GM19452 (cell line): ENCODE measurements at regions not wholly inside any gene's neighbourhood (a gene's known extent, or its start where the extent isn't known, plus 50 kb on each side); places are given as distances from the start of the nearest gene placed in this dataset.
"Not testable (repeated sequence)": the region's sequence is repeated elsewhere in the genome, so short reads cannot be mapped to it uniquely, and the experiment has no call there.

ENCODE experiments used
- ATAC-seq: cut with Tn5 transposase; IDR thresholded peaks from one replicate; pipeline ENCODE4 v1.9.1; 2021; ENCODE audit not compliant: unreplicated experiment

- ATAC-seq, result no peak
Observed at GRCh38 chr4:34271479-34272355, 1972.6 kb downstream of the ARAP2 start.

GRCh38 chr4:34279011-34279410, 1965.3 kb downstream of the ARAP2 start:
- no peak for ATAC-seq

DNA sequence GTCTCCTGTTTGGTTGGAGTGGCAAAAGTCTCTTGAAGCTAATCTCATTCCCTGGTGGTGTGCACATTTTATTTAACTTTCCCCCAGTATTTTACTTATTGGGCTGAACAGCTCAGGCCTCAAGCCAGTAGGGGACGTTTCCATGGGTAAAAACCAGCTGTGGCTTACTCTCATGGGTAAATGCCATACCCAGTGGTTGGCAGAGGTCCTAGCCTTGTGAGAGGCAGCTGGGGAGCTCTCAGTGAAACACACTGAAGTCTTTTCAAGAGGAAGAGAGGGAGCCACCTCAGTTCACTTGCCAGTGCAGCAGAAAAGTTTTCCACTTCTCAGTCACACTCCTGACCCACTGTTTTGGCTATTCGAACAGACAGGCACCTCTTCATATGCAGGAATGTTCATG, 1964.2 kb downstream of the ARAP2 start:
- no peak for ATAC-seq

- ATAC-seq, result no peak
Observed at GRCh38 chr4:34281826-34282225, 1962.5 kb downstream of the ARAP2 start.

DNA sequence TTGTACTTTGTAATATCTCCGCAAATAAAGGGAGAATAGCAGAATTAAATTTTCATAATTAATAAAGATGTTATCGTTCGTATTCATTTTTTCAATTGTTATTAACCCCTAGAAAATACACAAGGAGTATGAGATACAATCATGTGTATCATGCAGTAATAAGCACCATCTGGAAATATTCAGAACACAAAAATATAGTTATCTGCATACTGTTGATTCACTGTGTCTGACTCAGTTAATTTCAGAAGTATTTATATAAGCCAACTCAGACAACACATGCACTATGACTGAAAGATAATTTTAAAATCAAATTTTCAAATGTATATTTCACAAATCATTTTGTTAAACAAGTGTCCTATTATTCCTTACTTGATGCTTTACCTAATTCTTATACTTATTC, 1954.8 kb downstream of the ARAP2 start:
- no peak for ATAC-seq

DNA sequence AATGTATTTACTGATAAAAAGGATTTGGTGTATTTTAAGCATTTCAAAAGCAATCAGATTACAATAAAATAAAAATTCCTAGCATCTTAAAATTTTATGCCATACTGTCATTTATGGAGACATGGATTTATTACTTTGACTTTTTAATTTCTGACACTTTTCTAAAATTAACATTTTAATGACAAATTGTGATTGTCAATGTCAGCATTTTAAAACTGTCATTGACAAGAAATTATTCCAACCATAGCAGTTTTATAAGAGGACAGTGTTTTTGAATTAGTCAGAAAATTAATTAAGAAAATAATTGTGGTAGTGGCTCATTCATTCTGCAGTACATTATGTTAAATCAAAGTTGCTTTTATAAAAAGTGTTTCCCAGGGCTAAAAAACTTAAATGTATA, 1954.4 kb downstream of the ARAP2 start:
- ATAC-seq, result no peak

- ATAC-seq, result no peak
Observed at GRCh38 chr4:34293459-34293858, 1950.9 kb downstream of the ARAP2 start.

- no peak for ATAC-seq
Observed at GRCh38 chr4:34309383-34309906, 1934.9 kb downstream of the ARAP2 start.

- ATAC-seq, result no peak
Observed at GRCh38 chr4:34318773-34319172, 1925.5 kb downstream of the ARAP2 start.

DNA sequence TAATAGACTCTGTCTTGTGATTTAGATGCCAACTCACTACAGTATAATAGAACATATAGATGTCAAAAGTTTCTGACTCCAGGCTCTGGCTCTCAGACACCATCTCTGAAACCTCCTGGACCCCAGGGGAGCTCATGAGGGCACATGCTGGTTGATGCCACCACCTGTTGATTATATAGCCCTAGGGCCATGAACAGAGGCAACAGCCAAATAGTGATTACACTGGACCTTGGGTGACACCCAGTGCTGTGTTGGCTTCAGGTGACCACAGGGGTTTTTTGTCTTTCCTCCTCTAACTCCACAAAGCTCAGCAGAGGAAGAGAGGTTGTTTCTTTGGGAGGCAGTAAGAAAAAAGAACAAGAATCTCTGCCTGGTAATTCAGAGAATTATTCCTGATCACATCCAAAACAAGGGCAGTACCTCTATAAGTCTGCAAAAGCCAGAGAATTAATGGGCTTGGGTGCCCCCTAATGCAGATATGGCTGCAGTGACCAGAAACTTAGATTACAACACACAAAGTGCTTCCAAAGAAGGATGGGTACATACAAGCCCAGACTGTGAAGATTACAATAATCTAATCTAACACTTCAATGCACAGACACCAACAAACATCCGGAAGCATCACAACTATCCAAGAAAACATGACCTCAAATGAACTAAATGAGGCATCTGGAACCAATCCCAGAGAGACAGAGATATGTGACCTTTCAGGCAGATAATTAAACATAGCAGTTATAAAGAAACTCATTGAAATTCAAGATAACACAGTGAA, 1920.6 kb downstream of the ARAP2 start:
- ATAC-seq, result no peak

DNA sequence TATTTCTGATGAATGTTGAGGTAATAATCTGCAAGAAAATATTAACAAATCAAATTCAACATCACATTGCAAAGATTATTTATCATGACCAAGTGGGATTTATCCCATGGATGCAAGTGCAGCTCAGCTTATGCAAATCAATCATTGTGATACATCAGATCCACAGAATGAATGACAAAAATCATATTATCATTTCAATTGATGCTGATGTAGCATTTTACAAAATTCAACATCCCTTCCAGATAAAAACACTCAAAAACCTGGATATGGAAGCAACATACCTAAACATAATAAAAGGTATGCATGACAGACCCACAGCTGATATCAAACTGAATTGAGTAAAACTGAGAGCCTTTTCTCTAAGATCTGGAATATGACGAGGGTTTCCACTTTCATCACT, 1915.4 kb downstream of the ARAP2 start:
- no peak for ATAC-seq

- not testable (repeated sequence) for ATAC-seq
Observed at GRCh38 chr4:34335156-34335555, 1909.2 kb downstream of the ARAP2 start.

DNA sequence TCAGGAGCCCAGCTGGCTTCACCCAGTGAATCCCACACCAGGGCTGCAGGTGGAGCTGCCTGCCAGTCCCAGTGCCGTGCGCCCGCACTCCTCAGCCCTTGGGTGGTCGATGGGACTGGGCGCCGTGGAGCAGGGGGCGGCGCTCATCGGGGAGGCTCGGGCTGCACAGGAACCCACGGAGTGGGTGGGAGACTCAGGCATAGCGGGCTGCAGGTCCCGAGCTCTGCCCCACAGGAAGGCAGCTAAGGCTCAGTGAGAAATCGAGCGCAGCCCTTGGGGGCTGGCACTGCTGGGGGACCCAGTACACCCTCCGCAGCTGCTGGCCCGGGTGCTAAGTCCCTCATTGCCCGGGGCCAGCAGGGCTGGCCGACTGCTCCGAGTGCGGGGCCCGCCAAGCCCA, 1908.8 kb downstream of the ARAP2 start:
- ATAC-seq, result not testable (repeated sequence)

DNA sequence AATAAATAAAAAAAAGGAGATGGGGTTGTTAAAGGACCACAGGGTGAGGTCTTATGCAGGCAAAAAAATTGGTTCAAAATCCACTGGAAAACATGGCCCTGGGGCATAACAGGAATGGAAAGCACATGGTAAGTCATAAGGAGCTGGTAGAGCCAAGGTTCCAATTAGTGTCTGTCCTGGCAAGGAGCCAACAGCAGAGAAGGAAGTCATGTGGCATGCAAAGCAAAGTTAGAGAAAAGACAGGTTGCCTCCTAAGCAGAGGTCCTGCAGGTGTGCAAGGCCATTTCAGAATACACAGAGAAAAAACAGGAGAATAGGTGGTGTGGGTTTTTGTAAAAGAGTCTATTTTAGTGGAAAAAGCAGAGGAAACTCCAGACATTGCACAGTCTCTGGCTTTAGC, 1881.7 kb downstream of the ARAP2 start:
- no peak for ATAC-seq

DNA sequence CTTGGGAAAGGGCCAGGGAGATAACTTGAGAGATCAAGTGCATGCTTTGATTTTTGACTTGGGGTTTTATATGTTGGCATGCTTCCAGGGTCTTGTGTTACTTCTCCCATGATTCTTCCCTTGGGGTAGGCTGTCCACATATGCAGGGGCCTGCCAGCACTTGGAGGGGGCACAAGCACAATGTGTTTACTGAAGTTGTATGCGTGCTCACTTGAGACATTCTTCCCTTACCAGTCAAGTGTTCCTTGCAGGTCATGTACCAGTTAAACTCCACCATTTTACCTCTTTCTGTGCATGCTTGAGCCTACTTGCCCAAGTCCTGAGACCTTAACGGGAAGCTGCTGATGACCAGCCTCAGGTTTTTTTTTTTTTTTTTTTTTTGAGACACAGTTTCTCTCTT, 1880.5 kb downstream of the ARAP2 start:
- ATAC-seq, result no peak

DNA sequence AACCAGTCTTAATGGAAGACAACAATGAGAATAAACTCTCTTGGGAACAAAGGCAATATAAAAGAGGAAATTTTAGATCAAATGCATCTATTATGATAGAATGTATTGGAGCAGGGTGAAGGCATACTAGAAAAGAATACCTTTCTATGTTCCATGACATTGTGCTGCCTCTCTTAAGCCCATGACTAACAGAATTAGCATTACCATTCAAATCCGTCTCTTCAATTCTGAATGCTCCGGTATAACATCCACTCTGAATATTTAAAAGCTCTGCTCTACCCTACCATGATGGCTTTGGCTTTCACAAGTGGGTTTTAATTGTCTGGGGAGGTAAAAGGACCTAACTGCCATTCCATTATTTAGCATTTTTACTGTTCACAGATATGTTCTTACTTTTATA, 1878.4 kb downstream of the ARAP2 start:
- no peak for ATAC-seq

DNA sequence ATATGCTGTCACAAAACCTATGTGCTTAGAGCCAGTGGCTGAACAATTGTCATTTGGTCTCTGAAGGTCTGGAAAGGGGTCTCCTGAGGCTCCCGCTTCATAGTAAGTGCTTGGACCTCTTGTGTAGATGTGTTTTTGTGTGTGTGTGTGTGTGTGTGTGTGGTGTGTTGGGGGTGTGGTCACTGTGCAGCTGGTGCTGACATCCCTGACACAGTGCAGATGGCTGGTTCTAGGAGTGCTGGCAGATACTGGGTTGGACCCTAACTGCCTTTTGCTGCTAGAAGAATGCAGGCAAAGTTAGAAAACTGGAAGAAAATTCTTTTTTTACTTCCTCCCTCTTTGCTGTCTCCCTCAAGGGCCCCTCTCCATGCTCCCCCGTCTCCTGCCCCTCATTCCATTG, 1872.6 kb downstream of the ARAP2 start:
- no peak for ATAC-seq

DNA sequence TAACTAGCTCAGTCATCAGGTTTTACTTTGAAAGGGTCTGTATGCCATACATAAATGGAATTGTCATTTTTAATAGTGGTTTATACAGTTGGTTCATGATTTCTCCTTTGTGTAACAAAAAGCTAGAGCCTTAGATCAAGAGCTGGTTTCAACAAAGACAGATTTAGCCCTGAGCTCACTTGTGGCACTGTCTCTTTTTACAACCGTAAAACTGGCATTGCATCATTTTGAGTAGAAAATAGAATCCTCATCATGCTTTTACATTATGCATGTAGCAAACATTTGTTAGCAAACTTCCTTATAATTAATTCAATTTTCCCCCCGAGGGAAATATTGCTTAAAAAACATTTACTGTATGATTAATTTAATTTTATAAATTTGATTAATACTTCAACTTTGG, 1871.5 kb downstream of the ARAP2 start:
- no peak for ATAC-seq

- ATAC-seq, result no peak
Observed at GRCh38 chr4:34373456-34373855, 1870.9 kb downstream of the ARAP2 start.

GRCh38 chr4:34412233-34412632, 1832.1 kb downstream of the ARAP2 start:
- ATAC-seq, result no peak

DNA sequence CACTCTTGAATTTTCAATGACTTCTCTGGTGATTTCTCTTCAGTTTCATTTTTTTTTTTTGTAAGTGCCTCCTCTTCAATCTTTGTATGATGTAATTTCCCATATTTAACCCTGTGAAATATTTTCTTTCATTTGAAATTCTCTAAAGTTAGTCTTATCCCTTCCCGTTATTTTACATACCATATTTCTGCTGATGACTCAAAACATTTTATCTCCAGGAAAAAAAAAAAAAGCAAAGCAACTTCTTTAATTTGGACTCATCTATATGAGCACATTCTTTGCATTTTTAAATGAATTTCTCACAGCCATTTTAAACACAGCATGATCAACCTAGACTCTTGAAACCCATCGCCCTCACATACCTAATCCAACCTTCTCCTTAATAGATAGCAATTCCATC, 1831.4 kb downstream of the ARAP2 start:
- no peak for ATAC-seq

GRCh38 chr4:34417160-34417559, 1827.2 kb downstream of the ARAP2 start:
- ATAC-seq, result no peak
